Rectal smooth muscle tissue (tissue), 1 donor: ENCODE measurements at regions not wholly inside any gene's neighbourhood (a gene's known extent, or its start where the extent isn't known, plus 50 kb on each side); places are given as distances from the start of the nearest gene placed in this dataset.

ENCODE experiments used
- H3K27ac ChIP-seq: one replicate; pipeline ENCODE4 v1.7.0; 2013; ENCODE audit warnings: low read depth, low read length, inconsistent platforms
- H3K27me3 ChIP-seq: one replicate; pipeline ENCODE4 v1.7.0; 2013; ENCODE audit warnings: low read length; ENCODE audit not compliant: control insufficient read depth, insufficient read depth
- H3K36me3 ChIP-seq: one replicate; pipeline ENCODE4 v1.7.0; 2013; ENCODE audit warnings: low read length; ENCODE audit not compliant: control insufficient read depth, insufficient read depth
- H3K4me1 ChIP-seq: one replicate; pipeline ENCODE4 v1.7.0; 2013; ENCODE audit warnings: low read length; ENCODE audit not compliant: control insufficient read depth, insufficient read depth
- H3K4me3 ChIP-seq: one replicate; pipeline ENCODE4 v1.7.0; 2013; ENCODE audit warnings: low read length
- H3K9ac ChIP-seq: one replicate; pipeline ENCODE4 v1.7.0; 2013; ENCODE audit warnings: low read length

DNA sequence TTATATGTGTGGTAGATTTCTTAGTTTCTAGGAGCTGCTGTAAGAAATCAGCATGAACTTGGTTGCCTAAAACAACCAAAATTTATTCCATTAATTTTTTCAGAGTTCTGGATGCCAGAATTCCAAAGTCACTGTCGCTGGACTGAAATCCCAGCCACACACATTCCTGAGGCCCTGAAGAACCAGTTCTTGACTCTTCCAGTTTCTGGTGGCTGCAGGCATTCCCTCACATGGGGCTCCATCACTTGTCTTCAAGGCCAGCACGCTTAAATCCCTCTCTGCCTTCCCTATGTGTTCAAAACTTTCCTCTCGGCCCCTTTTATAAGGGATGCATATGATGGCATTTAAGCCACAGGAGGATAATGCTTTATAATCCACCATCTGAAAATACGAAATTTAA is 1237.5 kb upstream of the CDH9 start:
- Histone ChIP-seq H3K36me3 (no peaks in the 10 kb centered on the region), H3K4me1 (no peaks in the 10 kb centered on the region), H3K27ac (no peak overlapping the region), H3K9ac (no peak overlapping the region), H3K4me3 (no peak overlapping the region), H3K27me3 (no peaks in the 10 kb centered on the region)

DNA sequence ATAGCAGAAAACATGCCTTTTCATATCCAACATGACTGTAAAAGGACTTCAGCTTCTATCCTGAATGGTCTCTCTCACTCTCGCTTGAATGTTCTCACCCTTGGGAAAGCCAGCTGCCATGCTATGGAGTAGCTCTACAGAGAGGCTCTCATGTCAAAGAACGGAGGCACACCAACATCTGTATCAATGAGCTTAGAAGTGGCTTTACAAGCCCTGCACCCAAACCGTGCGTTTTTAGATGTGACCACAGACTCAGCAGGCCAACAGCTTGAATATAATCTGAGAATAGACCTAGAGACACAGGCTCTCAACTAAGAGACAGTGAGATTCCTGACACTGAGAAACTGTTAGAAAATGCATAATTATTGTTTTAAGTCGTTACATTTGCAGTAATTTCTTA is 1231.6 kb upstream of the CDH9 start:
- Histone ChIP-seq H3K36me3 (no peaks in the 10 kb centered on the region), H3K4me3 (no peak overlapping the region), H3K4me1 (no peaks in the 10 kb centered on the region), H3K27me3 (no peaks in the 10 kb centered on the region), H3K27ac (no peak overlapping the region), H3K9ac (no peak overlapping the region)

DNA sequence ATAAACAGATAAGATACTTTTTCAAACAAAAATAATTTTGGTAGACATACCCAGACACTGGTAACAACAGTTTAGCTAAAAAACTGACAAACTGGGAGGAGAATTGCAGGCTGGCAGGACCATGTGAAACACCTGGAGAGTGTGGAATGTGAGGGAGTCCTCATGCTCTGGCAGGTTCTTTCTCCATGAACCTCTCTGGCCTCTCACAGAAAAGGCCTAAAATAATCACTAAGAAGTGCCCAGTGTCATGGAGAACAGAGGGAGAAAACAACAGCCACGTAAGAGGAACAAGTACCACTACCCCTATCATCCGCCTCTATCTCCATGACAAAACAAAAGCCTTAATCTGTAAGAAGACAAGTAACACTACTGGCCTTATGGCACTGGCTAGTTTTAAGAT is 1227.5 kb upstream of the CDH9 start:
- no peaks in the 10 kb centered on the region for H3K27me3 ChIP-seq
- H3K36me3 ChIP-seq = no peaks in the 10 kb centered on the region
- H3K9ac ChIP-seq = no peak overlapping the region
- no peaks in the 10 kb centered on the region for H3K4me1 ChIP-seq
- no peak overlapping the region for H3K4me3 ChIP-seq
- no peak overlapping the region for H3K27ac ChIP-seq

DNA sequence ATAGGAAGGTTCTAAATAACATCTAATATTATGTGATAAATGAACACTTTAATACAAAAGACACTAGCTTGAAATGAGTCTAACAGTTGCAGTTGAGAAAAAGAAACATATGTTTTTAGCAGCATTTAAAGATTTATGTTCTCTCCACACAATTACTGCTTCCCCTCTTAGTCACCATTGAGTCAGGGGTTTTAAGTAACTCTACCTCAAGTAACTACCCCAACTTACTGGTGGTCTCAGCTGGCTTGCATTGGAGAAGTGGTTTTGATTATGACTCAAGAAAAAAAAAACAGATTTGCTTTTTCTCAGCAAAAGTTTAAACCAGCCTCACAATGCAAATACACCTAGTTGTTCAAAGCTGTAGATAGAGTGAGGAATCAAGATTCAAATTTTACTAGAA is 1216.5 kb upstream of the CDH9 start:
- H3K36me3 ChIP-seq = no peaks in the 10 kb centered on the region
- no peaks in the 10 kb centered on the region for H3K27me3 ChIP-seq
- H3K27ac ChIP-seq = no peak overlapping the region
- no peaks in the 10 kb centered on the region for H3K4me1 ChIP-seq
- H3K4me3 ChIP-seq = no peak overlapping the region
- no peak overlapping the region for H3K9ac ChIP-seq

DNA sequence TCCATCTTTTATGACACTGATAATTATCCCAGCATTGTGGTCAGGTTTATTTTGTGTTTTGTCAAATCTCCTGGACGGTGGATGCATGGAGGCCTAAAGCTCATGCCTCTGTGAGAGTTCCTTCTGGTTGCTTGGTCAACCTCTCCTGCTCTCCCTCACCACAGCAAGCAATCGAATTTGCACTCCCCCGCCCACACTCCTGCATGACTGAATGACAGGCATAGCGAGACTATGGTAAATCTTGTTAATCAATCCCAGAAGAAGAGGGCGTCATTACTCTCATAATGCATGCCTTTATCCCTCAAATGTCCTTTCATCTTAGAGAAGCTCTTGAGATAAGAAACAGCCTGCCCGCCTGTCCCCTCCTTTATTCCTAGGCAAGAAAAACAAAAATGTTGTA is 1215.0 kb upstream of the CDH9 start:
- Histone ChIP-seq H3K27ac (no peak overlapping the region), H3K9ac (no peak overlapping the region), H3K36me3 (no peaks in the 10 kb centered on the region), H3K4me1 (no peaks in the 10 kb centered on the region), H3K27me3 (no peaks in the 10 kb centered on the region), H3K4me3 (no peak overlapping the region)

DNA sequence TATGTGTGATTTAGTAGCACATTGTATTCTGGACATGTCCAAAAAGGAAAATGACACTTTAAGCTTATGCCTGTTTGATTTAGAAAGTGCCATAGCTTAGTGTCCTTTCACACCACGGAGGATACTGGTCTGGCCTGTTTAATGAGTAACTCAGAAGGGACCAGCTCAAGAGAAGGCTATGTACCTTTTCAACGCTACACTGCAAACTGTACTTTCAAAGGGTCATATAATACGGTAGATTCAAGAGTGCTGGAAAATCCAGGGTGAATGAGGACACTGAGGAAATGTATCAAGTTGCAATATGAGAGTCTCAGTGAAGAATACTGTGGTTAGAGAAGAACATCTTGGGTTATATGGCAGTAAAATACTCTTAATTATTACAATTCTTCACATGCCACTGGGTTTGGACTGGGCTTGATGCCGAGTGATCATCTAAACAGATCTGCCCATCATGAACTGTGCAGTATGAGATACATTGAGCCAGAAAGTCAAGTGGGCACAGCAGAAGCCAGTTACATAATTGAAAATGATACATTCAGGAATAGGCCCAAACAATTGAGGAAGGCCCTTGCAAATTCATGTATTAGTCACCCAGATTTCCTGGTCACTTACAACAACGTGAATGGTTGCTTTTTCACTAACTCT is 1211.5 kb upstream of the CDH9 start:
- H3K27me3 ChIP-seq = no peaks in the 10 kb centered on the region
- no peaks in the 10 kb centered on the region for H3K36me3 ChIP-seq
- no peak overlapping the region for H3K27ac ChIP-seq
- H3K4me3 ChIP-seq = no peak overlapping the region
- no peaks in the 10 kb centered on the region for H3K4me1 ChIP-seq
- no peak overlapping the region for H3K9ac ChIP-seq

DNA sequence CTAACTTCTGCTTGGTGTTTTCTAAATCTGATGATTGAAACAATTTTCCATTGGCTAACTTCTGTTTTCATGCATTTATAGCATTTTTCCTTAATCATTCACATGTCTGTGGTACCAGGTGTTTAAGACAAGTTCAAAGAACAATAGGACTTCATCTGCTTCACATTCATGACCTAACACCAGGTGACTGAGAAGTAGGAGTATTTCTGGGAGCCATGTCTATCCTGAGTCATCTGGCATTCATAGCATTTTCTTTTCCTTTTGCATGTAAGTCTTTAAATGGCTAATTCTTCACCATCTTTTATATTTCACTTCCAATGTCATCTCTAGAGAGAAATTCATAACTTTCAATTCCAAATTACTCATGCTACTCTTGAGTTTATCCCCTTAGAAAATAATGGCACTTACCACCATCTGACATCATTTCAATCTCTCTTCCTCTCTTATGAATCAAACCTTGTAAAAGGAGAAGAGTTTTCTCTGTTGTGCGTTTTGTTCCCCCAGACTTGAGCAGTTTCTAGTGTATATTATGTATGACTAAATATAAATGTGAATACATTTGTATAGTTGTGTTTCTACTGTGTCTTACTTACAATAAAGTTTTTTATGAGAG is 1196.1 kb upstream of the CDH9 start:
- Histone ChIP-seq H3K4me3 (no peak overlapping the region), H3K4me1 (no peaks in the 10 kb centered on the region), H3K27me3 (no peaks in the 10 kb centered on the region)

DNA sequence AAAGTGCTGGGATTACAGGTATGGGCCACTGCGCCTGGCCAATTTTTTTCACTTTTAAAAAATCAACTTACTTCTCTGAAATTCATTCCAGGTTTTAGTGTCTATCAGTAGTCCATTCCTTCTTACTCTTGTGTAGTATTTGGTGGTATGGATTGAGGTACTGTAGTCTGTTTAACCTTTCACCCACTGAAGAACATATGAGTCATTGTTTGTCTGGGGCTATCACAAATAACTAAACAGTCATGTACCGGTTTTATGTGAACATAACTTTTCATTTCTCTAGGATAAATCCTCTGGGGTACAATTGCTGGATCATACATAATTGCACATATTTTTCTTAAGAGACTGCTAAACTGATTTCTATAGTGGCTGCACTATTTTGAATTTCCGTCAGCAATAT is 1188.0 kb upstream of the CDH9 start:
- Histone ChIP-seq H3K27me3 (no peaks in the 10 kb centered on the region), H3K9ac (no peak overlapping the region), H3K4me3 (no peak overlapping the region), H3K4me1 (no peaks in the 10 kb centered on the region), H3K36me3 (no peaks in the 10 kb centered on the region), H3K27ac (no peak overlapping the region)

More for the DNA sequence above, 1196.1 kb upstream of the CDH9 start:
- Histone ChIP-seq H3K27ac (no peak overlapping the region), H3K36me3 (no peaks in the 10 kb centered on the region), H3K9ac (no peak overlapping the region)

DNA sequence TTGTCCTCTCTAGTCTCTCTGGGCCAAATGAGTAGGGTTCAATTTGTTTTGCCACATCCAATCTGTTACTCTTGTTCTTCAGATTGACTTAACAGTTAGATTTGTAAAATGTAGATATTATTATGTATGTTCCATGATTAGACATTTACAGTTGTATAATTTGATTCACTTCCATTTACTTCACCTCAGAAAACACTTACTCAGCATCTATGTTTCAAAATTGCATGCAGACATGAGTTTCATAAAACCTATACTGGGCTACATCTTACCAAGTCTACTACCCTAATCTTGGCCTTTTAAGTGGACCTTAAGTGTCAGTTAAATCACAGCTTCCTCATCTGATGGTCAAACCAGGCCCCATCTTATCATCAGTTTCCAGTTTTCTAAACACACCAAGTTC is 1181.2 kb upstream of the CDH9 start:
- Histone ChIP-seq H3K36me3 (no peaks in the 10 kb centered on the region), H3K27me3 (no peaks in the 10 kb centered on the region), H3K4me3 (no peak overlapping the region), H3K9ac (no peak overlapping the region), H3K4me1 (no peaks in the 10 kb centered on the region), H3K27ac (no peak overlapping the region)

DNA sequence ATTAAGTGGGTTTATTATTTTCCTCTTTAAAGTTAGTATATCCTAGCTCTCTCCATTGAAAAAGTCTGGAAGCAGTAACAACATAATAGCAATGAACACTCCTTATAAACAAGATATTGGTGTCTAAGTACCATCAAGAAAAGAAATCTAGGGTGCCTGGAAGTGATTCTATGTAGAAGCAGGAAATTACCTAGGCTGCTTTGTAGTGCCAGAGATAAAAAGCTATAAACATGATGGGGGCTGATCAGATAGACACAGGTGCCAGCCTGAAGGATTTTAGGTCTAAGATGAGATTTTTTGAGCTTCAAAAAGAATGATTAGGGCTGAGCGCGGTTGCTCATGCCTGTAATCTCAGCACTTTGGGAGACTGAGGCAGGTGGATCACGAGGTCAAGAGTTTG is 1179.3 kb upstream of the CDH9 start:
- H3K27me3 ChIP-seq = no peaks in the 10 kb centered on the region
- no peaks in the 10 kb centered on the region for H3K36me3 ChIP-seq
- H3K4me3 ChIP-seq = no peak overlapping the region
- H3K9ac ChIP-seq = no peak overlapping the region
- H3K4me1 ChIP-seq = no peaks in the 10 kb centered on the region
- H3K27ac ChIP-seq = no peak overlapping the region

DNA sequence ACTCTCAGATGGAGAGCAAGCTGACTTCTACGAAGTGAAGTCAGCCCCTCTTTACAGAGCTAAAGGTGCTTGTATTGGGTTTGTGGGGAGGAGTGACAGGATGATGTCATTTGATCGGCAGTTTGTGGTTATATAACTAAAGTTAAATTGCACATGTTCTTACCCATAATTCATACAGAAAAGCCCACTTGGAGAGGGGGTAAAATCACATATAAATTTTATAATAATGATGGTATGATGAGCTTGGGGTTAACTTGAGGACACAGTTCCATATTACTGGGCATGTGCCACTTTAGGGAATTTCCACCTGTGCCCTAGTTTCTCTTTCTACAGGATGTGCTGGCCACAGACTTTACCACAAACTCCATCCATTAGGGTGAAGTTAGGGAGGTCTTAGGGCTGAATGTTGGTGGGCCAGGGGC is 1178.6 kb upstream of the CDH9 start:
- H3K36me3 ChIP-seq = no peaks in the 10 kb centered on the region
- H3K4me1 ChIP-seq = no peaks in the 10 kb centered on the region
- no peaks in the 10 kb centered on the region for H3K27me3 ChIP-seq
- no peak overlapping the region for H3K4me3 ChIP-seq
- H3K9ac ChIP-seq = no peak overlapping the region
- H3K27ac ChIP-seq = no peak overlapping the region

DNA sequence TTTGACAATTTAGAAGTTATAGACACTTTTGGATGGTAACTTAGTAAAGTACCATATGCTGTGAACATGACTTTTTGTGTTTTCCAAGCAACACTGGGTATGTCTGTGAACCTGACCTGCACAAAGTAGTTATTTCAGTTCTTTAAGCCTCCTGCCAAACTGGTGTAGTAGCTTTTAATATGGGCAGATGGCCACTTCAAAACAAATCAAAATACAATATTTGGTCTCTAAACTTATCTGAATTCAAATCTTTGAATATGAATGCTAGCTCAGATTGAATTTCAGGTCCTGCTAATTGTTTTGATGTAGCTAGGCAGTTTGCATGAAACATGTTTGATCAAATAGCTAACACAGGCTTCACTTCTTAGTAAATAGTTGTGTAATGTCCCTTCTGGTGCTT is 1176.7 kb upstream of the CDH9 start:
- H3K4me3 ChIP-seq = no peak overlapping the region

DNA sequence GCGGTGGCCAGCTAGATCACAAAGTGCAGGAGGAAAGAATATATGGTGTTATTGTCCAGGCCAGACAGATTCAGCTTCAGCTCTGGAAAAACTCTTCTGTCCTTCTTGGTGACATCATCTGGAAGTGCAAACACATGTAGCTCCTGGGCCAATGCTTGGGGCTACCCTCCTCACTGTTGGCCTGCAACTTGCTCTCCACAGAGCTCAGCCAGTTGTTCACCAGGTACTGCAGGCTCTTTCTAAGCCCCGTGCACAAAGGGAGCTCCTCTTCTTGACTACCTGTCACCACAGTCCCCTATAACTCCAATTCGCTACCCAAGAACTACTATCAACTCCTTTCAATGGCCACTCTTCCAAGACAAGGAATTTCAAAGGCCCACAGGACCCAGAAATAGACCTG is 1175.9 kb upstream of the CDH9 start:
- H3K4me1 ChIP-seq = no peaks in the 10 kb centered on the region

More for the DNA sequence above, 1176.7 kb upstream of the CDH9 start:
- Histone ChIP-seq H3K27ac (no peak overlapping the region), H3K9ac (no peak overlapping the region), H3K27me3 (no peaks in the 10 kb centered on the region), H3K36me3 (no peaks in the 10 kb centered on the region), H3K4me1 (no peaks in the 10 kb centered on the region)

More for the DNA sequence above, 1175.9 kb upstream of the CDH9 start:
- Histone ChIP-seq H3K27me3 (no peaks in the 10 kb centered on the region), H3K9ac (no peak overlapping the region), H3K27ac (no peak overlapping the region), H3K4me3 (no peak overlapping the region), H3K36me3 (no peaks in the 10 kb centered on the region)
